ENCODE measurements at regions not wholly inside any gene's neighbourhood (a gene's known extent, or its start where the extent isn't known, plus 50 kb on each side); places are given as distances from the start of the nearest gene placed in this dataset.

GRCh38 chr18:61609131-61609530 is 275.9 kb downstream of the CDH20 start:
- Histone ChIP-seq H3K27ac (no peak overlapping the region), H3K9me3 (no peaks in the 10 kb centered on the region), H3K4me1 (peaks cover 0 to 12% (median 3%) of the 10 kb centered on the region in 4 donors), H3K27me3 (no peaks in the 10 kb centered on the region), H3K36me3 (no peaks in the 10 kb centered on the region), H3K4me3 (no peak overlapping the region)
- DNase-seq (ENCODE audit: low spot score in 2 of 2), result no peak
- TF ChIP-seq POLR2A (IDR thresholded peaks at IDR 0.05), result no peak
- no peak for TF ChIP-seq EP300 (IDR thresholded peaks at IDR 0.05)
- TF ChIP-seq CTCF (IDR thresholded peaks at IDR 0.05), result no peak

- no peaks in the 10 kb centered on the region for H3K36me3 ChIP-seq
- no peaks in the 10 kb centered on the region for H3K9me3 ChIP-seq
- 34 to 61% methylated on average over 1 of the region's 1 CpG for WGBS, 2 donors
- no peak overlapping the region for H3K4me3 ChIP-seq
- no peak for DNase-seq (ENCODE audit: low spot score in 2 of 2)
- no peaks in the 10 kb centered on the region for H3K27me3 ChIP-seq
- no peak for TF ChIP-seq EP300 (IDR thresholded peaks at IDR 0.05)
- peaks cover 0 to 12% (median 3%) of the 10 kb centered on the region in 4 donors for H3K4me1 ChIP-seq
- H3K27ac ChIP-seq, result no peak overlapping the region
Measured at GRCh38 chr18:61608316-61608715, 275.1 kb downstream of the CDH20 start.

- Histone ChIP-seq H3K4me1 (peaks cover 0 to 12% (median 3%) of the 10 kb centered on the region in 4 donors), H3K36me3 (no peaks in the 10 kb centered on the region), H3K27ac (no peak overlapping the region), H3K9me3 (no peaks in the 10 kb centered on the region), H3K4me3 (no peak overlapping the region), H3K27me3 (no peaks in the 10 kb centered on the region)
- DNase-seq (ENCODE audit: low spot score in 2 of 2), result no peak
- 63 to 78% methylated on average over 2 of the region's 2 CpGs for WGBS, 2 donors
- no peak for TF ChIP-seq EP300 (IDR thresholded peaks at IDR 0.05)
- no peak for TF ChIP-seq CTCF (IDR thresholded peaks at IDR 0.05)
- TF ChIP-seq POLR2A (IDR thresholded peaks at IDR 0.05), result no peak
Measured at GRCh38 chr18:61607867-61608266, 274.6 kb downstream of the CDH20 start.

- no peaks in the 10 kb centered on the region for H3K36me3 ChIP-seq
- peak overlapping the region in 2 of 4 donors; percentile 12 for H3K4me3 ChIP-seq
- peak overlapping the region in 2 of 4 donors; percentile 23 to 70 for H3K27ac ChIP-seq
- 13 to 16% methylated on average over 5 of the region's 5 CpGs for WGBS, 2 donors
- peaks cover 0 to 12% (median 3%) of the 10 kb centered on the region in 4 donors for H3K4me1 ChIP-seq
- TF ChIP-seq CTCF (IDR thresholded peaks at IDR 0.05) (no peak), EP300 (IDR thresholded peaks at IDR 0.05) (peak in 1 of 2 donors; percentile 75), POLR2A (IDR thresholded peaks at IDR 0.05) (no peak)
- no peaks in the 10 kb centered on the region for H3K9me3 ChIP-seq
- peak; percentile 57 to 59 for DNase-seq (ENCODE audit: low spot score in 2 of 2)
- no peaks in the 10 kb centered on the region for H3K27me3 ChIP-seq
Measured at GRCh38 chr18:61606759-61607158, 273.5 kb downstream of the CDH20 start.

- no peaks in the 10 kb centered on the region for H3K36me3 ChIP-seq
- H3K4me3 ChIP-seq, result peak overlapping the region in 2 of 4 donors; percentile 12
- TF ChIP-seq POLR2A (IDR thresholded peaks at IDR 0.05), result no peak
- no peak for TF ChIP-seq EP300 (IDR thresholded peaks at IDR 0.05)
- no peak for TF ChIP-seq CTCF (IDR thresholded peaks at IDR 0.05)
- 34 to 35% methylated on average over 16 to 17 of the region's 17 CpGs for WGBS, 2 donors
- peak in 1 of 2 donors; percentile 6 for DNase-seq (ENCODE audit: low spot score in 2 of 2)
- H3K9me3 ChIP-seq, result no peaks in the 10 kb centered on the region
- peak overlapping the region in 2 of 4 donors; percentile 23 to 70 for H3K27ac ChIP-seq
- H3K27me3 ChIP-seq, result no peaks in the 10 kb centered on the region
- H3K4me1 ChIP-seq, result peaks cover 0 to 12% (median 3%) of the 10 kb centered on the region in 4 donors
Measured at GRCh38 chr18:61606068-61606660, 272.9 kb downstream of the CDH20 start.

All from tibial nerve (tissue), 4 donors.